ENCODE measurements at regions not wholly inside any gene's neighbourhood (a gene's known extent, or its start where the extent isn't known, plus 50 kb on each side); places are given as distances from the start of the nearest gene placed in this dataset.
A peak's percentile ranks its signal among the peaks of the same experiment; 100 is the strongest.

DNA sequence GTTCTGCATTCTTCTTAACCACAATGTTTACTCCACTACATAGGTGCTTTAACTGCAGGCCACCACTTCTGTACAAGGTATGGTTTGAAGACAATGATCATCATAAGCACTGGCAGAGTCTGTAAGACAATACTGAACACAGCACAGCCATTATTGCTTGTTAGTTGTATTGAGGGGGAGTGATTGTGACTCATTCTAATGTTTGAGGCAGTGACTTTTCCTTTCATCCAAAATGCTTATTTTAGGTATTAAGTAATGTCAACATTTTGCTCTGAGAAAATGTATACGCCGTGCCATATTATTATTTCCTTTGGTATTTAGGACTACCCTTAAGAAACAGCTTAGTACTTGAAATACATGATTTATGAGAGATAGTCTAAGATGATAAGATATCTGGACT, 618.2 kb upstream of the ZNF717 start:
- no peak overlapping the region for H3K4me3 ChIP-seq (ENCODE audit: low read depth, low read length)
- peak; percentile 70 for DNase-seq (ENCODE audit: low read depth)
- TF ChIP-seq, protein P1, sequence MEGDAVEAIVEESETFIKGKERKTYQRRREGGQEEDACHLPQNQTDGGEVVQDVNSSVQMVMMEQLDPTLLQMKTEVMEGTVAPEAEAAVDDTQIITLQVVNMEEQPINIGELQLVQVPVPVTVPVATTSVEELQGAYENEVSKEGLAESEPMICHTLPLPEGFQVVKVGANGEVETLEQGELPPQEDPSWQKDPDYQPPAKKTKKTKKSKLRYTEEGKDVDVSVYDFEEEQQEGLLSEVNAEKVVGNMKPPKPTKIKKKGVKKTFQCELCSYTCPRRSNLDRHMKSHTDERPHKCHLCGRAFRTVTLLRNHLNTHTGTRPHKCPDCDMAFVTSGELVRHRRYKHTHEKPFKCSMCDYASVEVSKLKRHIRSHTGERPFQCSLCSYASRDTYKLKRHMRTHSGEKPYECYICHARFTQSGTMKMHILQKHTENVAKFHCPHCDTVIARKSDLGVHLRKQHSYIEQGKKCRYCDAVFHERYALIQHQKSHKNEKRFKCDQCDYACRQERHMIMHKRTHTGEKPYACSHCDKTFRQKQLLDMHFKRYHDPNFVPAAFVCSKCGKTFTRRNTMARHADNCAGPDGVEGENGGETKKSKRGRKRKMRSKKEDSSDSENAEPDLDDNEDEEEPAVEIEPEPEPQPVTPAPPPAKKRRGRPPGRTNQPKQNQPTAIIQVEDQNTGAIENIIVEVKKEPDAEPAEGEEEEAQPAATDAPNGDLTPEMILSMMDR (IDR thresholded peaks at IDR 0.05; ENCODE audit: insufficient read depth, low read depth, low read length): no peak

DNA sequence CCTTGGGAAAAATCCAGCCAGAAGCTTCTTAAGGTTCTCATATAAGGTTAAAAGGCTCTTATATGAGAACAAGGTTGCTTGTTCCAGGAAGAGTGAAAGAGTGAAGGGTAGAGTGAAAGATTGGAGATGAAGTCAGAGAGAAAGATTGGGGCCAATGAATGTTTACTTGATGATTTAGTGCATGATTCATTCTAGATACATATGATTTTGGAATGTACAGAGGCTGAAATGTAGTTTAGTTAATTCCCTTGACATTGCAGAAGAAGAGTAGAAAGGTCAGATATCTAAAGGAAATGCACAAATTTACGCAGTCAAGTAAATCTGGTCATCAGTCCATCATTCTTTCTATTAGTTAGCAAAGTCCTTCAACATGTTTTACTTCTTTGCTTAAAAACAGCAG, 619.8 kb upstream of the ZNF717 start:
- no peak overlapping the region for H3K4me3 ChIP-seq (ENCODE audit: low read depth, low read length)
- TF ChIP-seq, protein P1 (IDR thresholded peaks at IDR 0.05; ENCODE audit: insufficient read depth, low read depth, low read length): no peak
- DNase-seq (ENCODE audit: low read depth): peak; percentile 2

DNA sequence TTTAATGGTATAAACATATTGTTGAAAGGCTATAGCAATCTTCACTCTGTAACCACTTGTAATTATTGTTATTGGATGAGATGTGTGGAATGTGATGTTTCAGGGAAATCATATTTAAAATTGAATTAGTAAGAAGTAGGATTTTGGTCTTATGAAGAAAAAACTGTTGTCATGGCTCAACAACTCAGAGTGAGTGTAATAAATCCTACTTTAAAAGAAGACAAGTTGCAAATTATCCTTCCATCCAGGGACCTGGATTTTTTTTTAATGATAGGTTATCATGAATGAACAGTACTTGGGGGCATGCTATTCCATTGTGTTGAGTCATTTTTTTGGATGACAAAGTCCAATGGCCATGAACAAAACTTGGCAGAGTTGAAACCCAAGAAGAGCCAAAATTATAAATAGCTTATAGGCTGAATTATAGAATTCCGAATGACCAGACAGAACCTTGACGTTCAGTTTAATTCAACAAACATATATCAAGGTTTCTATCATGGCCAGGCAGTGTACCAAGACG, 625.5 kb upstream of the ZNF717 start:
- no peak for DNase-seq (ENCODE audit: low read depth)
- no peak overlapping the region for H3K4me3 ChIP-seq (ENCODE audit: low read depth, low read length)
- TF ChIP-seq, protein P1 (IDR thresholded peaks at IDR 0.05; ENCODE audit: insufficient read depth, low read depth, low read length): no peak

DNA sequence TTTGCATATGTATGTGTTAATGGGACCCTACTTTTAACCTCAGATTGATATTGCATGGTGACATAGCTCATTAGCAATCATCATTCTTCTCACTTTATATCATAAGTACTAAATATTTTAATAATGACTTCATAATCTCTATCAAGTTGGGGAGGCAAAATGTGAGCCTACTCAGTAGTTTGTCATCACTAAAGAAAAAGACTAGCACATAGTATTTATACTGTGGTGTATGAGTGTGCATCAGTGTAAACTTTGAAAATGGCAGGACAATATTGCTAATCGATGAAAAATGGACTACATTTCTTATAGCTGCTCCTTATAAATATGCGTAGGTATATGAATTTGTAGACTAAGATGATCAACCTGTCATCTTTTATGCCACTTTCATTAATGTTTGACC, 624.5 kb upstream of the ROBO2 start:
- DNase-seq (ENCODE audit: low read depth): no peak
- TF ChIP-seq, protein P1 (IDR thresholded peaks at IDR 0.05; ENCODE audit: insufficient read depth, low read depth, low read length): no peak
- no peak overlapping the region for H3K4me3 ChIP-seq (ENCODE audit: low read depth, low read length)

DNA sequence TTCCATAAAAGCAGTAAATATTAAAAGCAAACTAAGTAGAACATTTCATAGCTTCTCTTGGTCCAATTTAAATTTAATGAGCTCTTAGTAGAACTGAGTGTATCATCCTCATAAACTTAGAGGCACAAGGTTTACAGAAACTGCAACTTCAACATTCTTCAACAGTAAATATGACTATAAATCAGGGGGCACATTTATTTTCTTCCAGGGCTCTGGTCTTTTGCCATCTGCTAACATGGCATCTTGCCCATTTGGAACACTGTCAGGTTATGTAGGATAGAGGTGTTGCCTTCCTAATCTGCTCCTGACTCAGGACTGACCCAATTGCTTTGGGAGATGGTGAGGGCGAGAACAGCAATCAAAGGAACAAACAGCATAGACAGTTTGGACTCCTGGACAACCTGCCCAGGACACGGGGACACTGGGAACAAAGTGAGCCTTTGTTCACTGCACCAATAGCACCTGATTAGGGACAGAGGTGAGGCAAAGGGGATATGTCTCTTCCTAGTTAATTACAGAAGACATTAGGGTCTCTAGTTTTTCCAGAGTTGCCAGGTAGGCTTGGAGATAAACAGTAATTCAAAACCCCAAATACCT, 610.2 kb upstream of the ROBO2 start:
- no peak overlapping the region for H3K4me3 ChIP-seq (ENCODE audit: low read depth, low read length)

DNA sequence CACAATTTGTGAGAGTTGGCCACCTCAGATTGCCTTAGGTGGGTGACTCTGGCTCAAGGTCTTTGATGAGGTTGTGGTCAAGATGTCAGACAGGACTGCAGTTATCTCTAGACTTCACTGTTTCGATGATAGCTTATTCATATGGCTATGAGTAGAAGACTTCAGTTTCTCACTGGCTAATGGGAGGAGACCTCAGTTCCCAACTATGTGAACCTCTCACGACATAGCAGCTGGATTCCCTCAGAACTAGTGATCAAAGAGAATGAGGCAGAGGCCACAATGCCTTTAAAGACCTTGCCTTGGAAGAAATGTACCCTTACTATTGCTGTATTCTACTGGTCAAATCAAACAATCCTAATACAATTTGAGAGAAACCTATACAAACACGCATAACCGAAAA, 607.5 kb upstream of the ROBO2 start:
- no peak overlapping the region for H3K4me3 ChIP-seq (ENCODE audit: low read depth, low read length)
- DNase-seq (ENCODE audit: low read depth): peak; percentile 12
- TF ChIP-seq, protein P1 (IDR thresholded peaks at IDR 0.05; ENCODE audit: insufficient read depth, low read depth, low read length): no peak

More for the DNA sequence above, 610.2 kb upstream of the ROBO2 start:
- DNase-seq (ENCODE audit: low read depth): peak; percentile 30
- TF ChIP-seq, protein P1 (IDR thresholded peaks at IDR 0.05; ENCODE audit: insufficient read depth, low read depth, low read length): no peak

DNA sequence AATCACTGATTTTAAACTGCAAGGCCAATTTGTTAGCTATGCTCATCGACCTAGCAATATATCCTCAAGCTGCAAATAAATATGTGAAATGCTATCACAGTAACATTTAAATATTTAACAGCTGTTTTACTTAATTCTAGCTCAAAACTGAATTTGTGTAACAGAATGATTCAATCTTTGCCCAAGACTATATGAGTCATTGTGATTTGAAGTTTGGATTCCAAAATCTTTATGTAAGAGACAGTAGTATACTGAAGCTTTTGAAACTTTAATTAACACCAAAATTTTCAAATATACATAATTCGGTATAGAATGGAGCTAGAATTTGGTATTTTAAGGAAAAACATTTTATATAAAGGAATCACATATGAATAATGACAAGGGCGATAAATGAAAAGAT, 603.0 kb upstream of the ROBO2 start:
- DNase-seq (ENCODE audit: low read depth): peak; percentile 3
- no peak overlapping the region for H3K4me3 ChIP-seq (ENCODE audit: low read depth, low read length)
- TF ChIP-seq, protein P1 (IDR thresholded peaks at IDR 0.05; ENCODE audit: insufficient read depth, low read depth, low read length): no peak

All from fibroblast of villous mesenchyme (primary cell).